ENCODE measurements at regions not wholly inside any gene's neighbourhood (a gene's known extent, or its start where the extent isn't known, plus 50 kb on each side); places are given as distances from the start of the nearest gene placed in this dataset.

GRCh38 chr2:120979398-120979797, 243.7 kb downstream of the GLI2 start:
- H3K9me3 Mint-ChIP-seq (ENCODE audit: unreplicated experiment): no peaks in the 10 kb centered on the region

DNA sequence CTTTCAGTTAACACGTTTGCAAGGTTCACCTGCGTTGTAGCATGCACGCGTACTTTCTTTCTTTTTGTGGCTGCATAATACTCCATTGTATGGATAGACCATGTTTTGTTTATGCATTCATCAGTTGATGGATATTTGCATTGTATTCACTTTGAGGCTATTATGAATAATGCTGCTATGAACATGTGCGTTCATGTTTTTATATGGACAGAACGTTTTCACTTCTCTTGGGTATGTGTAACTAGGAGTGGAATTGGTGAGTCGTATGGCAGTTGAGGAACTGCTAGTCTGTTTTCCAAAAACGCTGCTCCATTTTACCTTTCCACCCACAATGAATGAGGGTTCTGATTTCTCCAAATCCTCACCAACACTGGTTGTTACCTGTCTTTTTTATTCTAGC, 244.3 kb downstream of the GLI2 start:
- H3K9me3 ChIP-seq (ENCODE audit: insufficient read depth, low read depth, low read length): no peaks in the 10 kb centered on the region
- no peak overlapping the region for H3K27ac ChIP-seq (ENCODE audit: low read depth, low read length)
- Mint-ChIP-seq H3K4me3 (ENCODE audit: unreplicated experiment) (no peak overlapping the region), H3K36me3 (ENCODE audit: low read depth, unreplicated experiment) (peaks cover 42% of the 10 kb centered on the region), H3K4me1 (ENCODE audit: low read depth, unreplicated experiment) (peaks cover 11% of the 10 kb centered on the region), H3K27me3 (ENCODE audit: low read depth, unreplicated experiment) (no peaks in the 10 kb centered on the region), H3K9me3 (ENCODE audit: unreplicated experiment) (no peaks in the 10 kb centered on the region), H3K27ac (ENCODE audit: unreplicated experiment) (no peak overlapping the region)
- H3K4me1 ChIP-seq (ENCODE audit: insufficient read depth, low read length): no peaks in the 10 kb centered on the region
- H2AFZ ChIP-seq (ENCODE audit: low read depth, low read length): no peak overlapping the region
- no peaks in the 10 kb centered on the region for H3K79me2 ChIP-seq (ENCODE audit: insufficient read depth, low read length)
- no peak overlapping the region for H3K4me3 ChIP-seq (ENCODE audit: insufficient read depth, low read depth, low read length)
- FAIRE-seq: no peak
- peaks cover 19% of the 10 kb centered on the region for H3K36me3 ChIP-seq (ENCODE audit: insufficient read depth, low read length)
- no peak overlapping the region for H3K4me2 ChIP-seq (ENCODE audit: low read length)
- no peak overlapping the region for H3K9ac ChIP-seq (ENCODE audit: low read length)
- no peak for TF ChIP-seq EZH2 (IDR thresholded peaks at IDR 0.05; ENCODE audit: insufficient read depth, low read length)
- TF ChIP-seq, protein P1, sequence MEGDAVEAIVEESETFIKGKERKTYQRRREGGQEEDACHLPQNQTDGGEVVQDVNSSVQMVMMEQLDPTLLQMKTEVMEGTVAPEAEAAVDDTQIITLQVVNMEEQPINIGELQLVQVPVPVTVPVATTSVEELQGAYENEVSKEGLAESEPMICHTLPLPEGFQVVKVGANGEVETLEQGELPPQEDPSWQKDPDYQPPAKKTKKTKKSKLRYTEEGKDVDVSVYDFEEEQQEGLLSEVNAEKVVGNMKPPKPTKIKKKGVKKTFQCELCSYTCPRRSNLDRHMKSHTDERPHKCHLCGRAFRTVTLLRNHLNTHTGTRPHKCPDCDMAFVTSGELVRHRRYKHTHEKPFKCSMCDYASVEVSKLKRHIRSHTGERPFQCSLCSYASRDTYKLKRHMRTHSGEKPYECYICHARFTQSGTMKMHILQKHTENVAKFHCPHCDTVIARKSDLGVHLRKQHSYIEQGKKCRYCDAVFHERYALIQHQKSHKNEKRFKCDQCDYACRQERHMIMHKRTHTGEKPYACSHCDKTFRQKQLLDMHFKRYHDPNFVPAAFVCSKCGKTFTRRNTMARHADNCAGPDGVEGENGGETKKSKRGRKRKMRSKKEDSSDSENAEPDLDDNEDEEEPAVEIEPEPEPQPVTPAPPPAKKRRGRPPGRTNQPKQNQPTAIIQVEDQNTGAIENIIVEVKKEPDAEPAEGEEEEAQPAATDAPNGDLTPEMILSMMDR (IDR thresholded peaks at IDR 0.05; ENCODE audit: insufficient read depth, low read depth, low read length): no peak
- peaks cover 18% of the 10 kb centered on the region for H4K20me1 ChIP-seq (ENCODE audit: insufficient read depth, low read length)
- no peaks in the 10 kb centered on the region for H3K27me3 ChIP-seq (ENCODE audit: insufficient read depth, low read length)
- DNase-seq (ENCODE audit: low read depth): no peak

More at GRCh38 chr2:120979398-120979797, 243.7 kb downstream of the GLI2 start:
- peaks cover 22% of the 10 kb centered on the region for H3K36me3 ChIP-seq (ENCODE audit: insufficient read depth, low read length)
- DNase-seq (ENCODE audit: low read depth): no peak
- no peaks in the 10 kb centered on the region for H3K4me1 ChIP-seq (ENCODE audit: insufficient read depth, low read length)
- Mint-ChIP-seq H3K36me3 (ENCODE audit: low read depth, unreplicated experiment) (peaks cover 42% of the 10 kb centered on the region), H3K27ac (ENCODE audit: unreplicated experiment) (no peak overlapping the region), H3K4me1 (ENCODE audit: low read depth, unreplicated experiment) (peaks cover 11% of the 10 kb centered on the region), H3K4me3 (ENCODE audit: unreplicated experiment) (no peak overlapping the region), H3K27me3 (ENCODE audit: low read depth, unreplicated experiment) (no peaks in the 10 kb centered on the region)
- no peak overlapping the region for H3K9ac ChIP-seq (ENCODE audit: low read length)
- H4K20me1 ChIP-seq (ENCODE audit: insufficient read depth, low read length): peaks cover 18% of the 10 kb centered on the region
- no peaks in the 10 kb centered on the region for H3K79me2 ChIP-seq (ENCODE audit: insufficient read depth, low read length)
- H3K27me3 ChIP-seq (ENCODE audit: insufficient read depth, low read length): no peaks in the 10 kb centered on the region
- no peak overlapping the region for H3K27ac ChIP-seq (ENCODE audit: low read depth, low read length)
- TF ChIP-seq, protein P1 (IDR thresholded peaks at IDR 0.05; ENCODE audit: insufficient read depth, low read depth, low read length): no peak
- TF ChIP-seq EZH2 (IDR thresholded peaks at IDR 0.05; ENCODE audit: insufficient read depth, low read length): no peak
- H2AFZ ChIP-seq (ENCODE audit: low read depth, low read length): no peak overlapping the region
- H3K4me2 ChIP-seq (ENCODE audit: low read length): no peak overlapping the region
- FAIRE-seq: no peak
- no peak overlapping the region for H3K4me3 ChIP-seq (ENCODE audit: insufficient read depth, low read depth, low read length)
- no peaks in the 10 kb centered on the region for H3K9me3 ChIP-seq (ENCODE audit: insufficient read depth, low read depth, low read length)

- Histone ChIP-seq H3K27me3 (ENCODE audit: insufficient read depth, low read length) (no peaks in the 10 kb centered on the region), H2AFZ (ENCODE audit: low read depth, low read length) (no peak overlapping the region), H3K36me3 (ENCODE audit: insufficient read depth, low read length) (peaks cover 12% of the 10 kb centered on the region), H3K79me2 (ENCODE audit: insufficient read depth, low read length) (no peaks in the 10 kb centered on the region), H3K9ac (ENCODE audit: low read length) (no peak overlapping the region), H3K4me2 (ENCODE audit: low read length) (no peak overlapping the region), H4K20me1 (ENCODE audit: insufficient read depth, low read length) (peaks cover 18% of the 10 kb centered on the region), H3K9me3 (ENCODE audit: insufficient read depth, low read depth, low read length) (no peaks in the 10 kb centered on the region), H3K4me1 (ENCODE audit: insufficient read depth, low read length) (no peaks in the 10 kb centered on the region), H3K27ac (ENCODE audit: low read depth, low read length) (no peak overlapping the region), H3K4me3 (ENCODE audit: insufficient read depth, low read depth, low read length) (no peak overlapping the region)
- Mint-ChIP-seq H3K9me3 (ENCODE audit: unreplicated experiment) (no peaks in the 10 kb centered on the region), H3K36me3 (ENCODE audit: low read depth, unreplicated experiment) (peaks cover 33% of the 10 kb centered on the region), H3K4me1 (ENCODE audit: low read depth, unreplicated experiment) (peaks cover 11% of the 10 kb centered on the region), H3K27ac (ENCODE audit: unreplicated experiment) (no peak overlapping the region), H3K4me3 (ENCODE audit: unreplicated experiment) (no peak overlapping the region), H3K27me3 (ENCODE audit: low read depth, unreplicated experiment) (no peaks in the 10 kb centered on the region)
- FAIRE-seq (no peak), DNase-seq (ENCODE audit: low read depth) (no peak)
- no peak for TF ChIP-seq EZH2 (IDR thresholded peaks at IDR 0.05; ENCODE audit: insufficient read depth, low read length)
- TF ChIP-seq, protein P1 (IDR thresholded peaks at IDR 0.05; ENCODE audit: insufficient read depth, low read depth, low read length): no peak
These were observed 245.8 kb downstream of the GLI2 start for GRCh38 chr2:120981443-120981842.
